Parathyroid adenoma (tissue), 2 donors: ENCODE measurements at regions not wholly inside any gene's neighbourhood (a gene's known extent, or its start where the extent isn't known, plus 50 kb on each side); places are given as distances from the start of the nearest gene placed in this dataset.

ENCODE experiments used
- H2AFZ ChIP-seq: fragments of 300-600 bp; sonication (generic); one replicate; pipeline ENCODE4 v1.7.0; 2017; ENCODE audit warnings: antibody characterized with exemption, mild to moderate bottlenecking
- H3K27ac ChIP-seq: fragments of 300-600 bp; sonication (generic); one replicate; pipeline ENCODE4 v1.7.0; 2017
- H3K27me3 ChIP-seq: fragments of 300-600 bp; sonication (generic); one replicate; pipeline ENCODE4 v1.7.0; 2017; ENCODE audit warnings: low read length; ENCODE audit not compliant: control insufficient read depth, insufficient read depth
- H3K36me3 ChIP-seq: fragments of 300-600 bp; sonication (generic); one replicate; pipeline ENCODE4 v1.7.0; 2017; ENCODE audit warnings: low read length; ENCODE audit not compliant: control insufficient read depth, insufficient read depth
- H3K4me1 ChIP-seq: fragments of 300-600 bp; sonication (generic); one replicate; pipeline ENCODE4 v1.7.0; 2017; ENCODE audit warnings: control low read depth
- H3K4me2 ChIP-seq: fragments of 300-600 bp; sonication (generic); one replicate; pipeline ENCODE4 v1.7.0; 2017; ENCODE audit warnings: low read length
- H3K4me3 ChIP-seq: fragments of 300-600 bp; sonication (generic); one replicate; pipeline ENCODE4 v1.7.0; 2017; ENCODE audit warnings: low read depth, low read length
- H3K79me2 ChIP-seq: fragments of 300-600 bp; sonication (generic); one replicate; pipeline ENCODE4 v1.7.0; 2017; ENCODE audit warnings: control low read depth
- H3K9ac ChIP-seq: fragments of 300-600 bp; sonication (generic); one replicate; pipeline ENCODE4 v1.7.0; 2017; ENCODE audit warnings: mild to moderate bottlenecking
- H3K9me3 ChIP-seq: fragments of 300-600 bp; sonication (generic); one replicate; pipeline ENCODE4 v1.7.0; 2017; ENCODE audit warnings: low read length; ENCODE audit not compliant: control insufficient read depth
- CTCF ChIP-seq: fragments of 300-600 bp; sonication (generic); IDR thresholded peaks from one replicate; pipeline ENCODE4 v1.7.0; 2017; ENCODE audit warnings: antibody characterized with exemption, mild to moderate bottlenecking
- donor health status: primary hyperparathyroidism.

- Histone ChIP-seq H3K27ac (no peak overlapping the region), H3K9me3 (no peaks in the 10 kb centered on the region), H3K4me1 (no peaks in the 10 kb centered on the region), H2AFZ (no peak overlapping the region), H3K79me2 (no peaks in the 10 kb centered on the region), H3K4me3 (no peak overlapping the region), H3K36me3 (no peaks in the 10 kb centered on the region), H3K4me2 (no peak overlapping the region), H3K9ac (no peak overlapping the region), H3K27me3 (no peaks in the 10 kb centered on the region)
- no peak for TF ChIP-seq CTCF
Measured at GRCh38 chr13:105703843-105704242, 831.6 kb downstream of the EFNB2 start.

GRCh38 chr13:105702441-105702840 is 833.0 kb downstream of the EFNB2 start:
- no peak for TF ChIP-seq CTCF
- Histone ChIP-seq H3K27me3 (no peaks in the 10 kb centered on the region), H3K9me3 (no peaks in the 10 kb centered on the region), H3K4me2 (no peak overlapping the region), H3K79me2 (no peaks in the 10 kb centered on the region), H2AFZ (no peak overlapping the region), H3K27ac (no peak overlapping the region), H3K4me3 (no peak overlapping the region), H3K4me1 (no peaks in the 10 kb centered on the region), H3K9ac (no peak overlapping the region), H3K36me3 (no peaks in the 10 kb centered on the region)

GRCh38 chr13:105692769-105693168 is 842.7 kb downstream of the EFNB2 start:
- H3K4me1 ChIP-seq: no peaks in the 10 kb centered on the region
- H3K27ac ChIP-seq: no peak overlapping the region
- H2AFZ ChIP-seq: no peak overlapping the region
- no peaks in the 10 kb centered on the region for H3K9me3 ChIP-seq
- no peak for TF ChIP-seq CTCF
- H3K79me2 ChIP-seq: no peaks in the 10 kb centered on the region
- no peaks in the 10 kb centered on the region for H3K36me3 ChIP-seq
- no peak overlapping the region for H3K9ac ChIP-seq
- H3K4me2 ChIP-seq: no peak overlapping the region
- H3K4me3 ChIP-seq: no peak overlapping the region
- no peaks in the 10 kb centered on the region for H3K27me3 ChIP-seq

GRCh38 chr13:105684216-105684615 is 851.2 kb downstream of the EFNB2 start:
- no peak for TF ChIP-seq CTCF

GRCh38 chr13:105679838-105680237 is 855.6 kb downstream of the EFNB2 start:
- no peak overlapping the region for H3K27ac ChIP-seq

More at GRCh38 chr13:105684216-105684615, 851.2 kb downstream of the EFNB2 start:
- Histone ChIP-seq H3K79me2 (no peaks in the 10 kb centered on the region), H3K27me3 (no peaks in the 10 kb centered on the region), H3K4me3 (no peak overlapping the region), H2AFZ (no peak overlapping the region), H3K4me1 (no peaks in the 10 kb centered on the region), H3K27ac (no peak overlapping the region), H3K36me3 (no peaks in the 10 kb centered on the region), H3K4me2 (no peak overlapping the region), H3K9me3 (no peaks in the 10 kb centered on the region), H3K9ac (no peak overlapping the region)

More at GRCh38 chr13:105679838-105680237, 855.6 kb downstream of the EFNB2 start:
- H2AFZ ChIP-seq: no peak overlapping the region
- no peak overlapping the region for H3K9ac ChIP-seq
- no peaks in the 10 kb centered on the region for H3K9me3 ChIP-seq
- H3K4me3 ChIP-seq: no peak overlapping the region
- H3K4me1 ChIP-seq: no peaks in the 10 kb centered on the region
- no peaks in the 10 kb centered on the region for H3K79me2 ChIP-seq
- H3K36me3 ChIP-seq: no peaks in the 10 kb centered on the region
- H3K27me3 ChIP-seq: no peaks in the 10 kb centered on the region
- no peak for TF ChIP-seq CTCF
- no peak overlapping the region for H3K4me2 ChIP-seq
